ENCODE measurements at regions not wholly inside any gene's neighbourhood (a gene's known extent, or its start where the extent isn't known, plus 50 kb on each side); places are given as distances from the start of the nearest gene placed in this dataset.

DNA sequence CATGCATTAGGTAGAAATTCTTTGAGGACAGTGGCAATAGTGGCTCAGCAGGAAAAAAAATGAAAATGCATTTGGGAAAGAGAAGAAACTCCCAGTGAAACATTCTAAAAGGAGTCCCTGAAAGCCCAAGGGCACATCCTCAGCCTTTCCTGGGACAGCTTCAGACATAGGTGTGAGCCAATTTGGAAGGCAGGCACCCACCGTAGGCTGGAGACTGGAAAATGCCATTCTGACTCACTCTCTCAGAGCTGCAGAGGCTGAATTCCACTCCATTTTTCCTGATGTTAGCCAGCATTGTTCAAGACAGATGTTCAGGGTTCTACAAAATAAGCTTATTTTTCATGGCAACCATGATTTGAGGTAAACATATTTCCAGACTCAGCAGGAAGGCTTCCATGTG, 379.0 kb upstream of the FZD8 start:
- Histone ChIP-seq H3K4me1 (no peaks in the 10 kb centered on the region), H3K9me3 (no peaks in the 10 kb centered on the region), H3K27ac (no peak overlapping the region), H3K4me3 (no peak overlapping the region), H3K27me3 (no peaks in the 10 kb centered on the region), H3K36me3 (no peaks in the 10 kb centered on the region)
- DNase-seq, result no peak
- ATAC-seq, result no peak
- intact Hi-C loops (cut with DNase I), result no loop called here
- WGBS, 2 donors, result 0% methylated on average over 1 of the region's 1 CpG
- TF ChIP-seq, protein P1, sequence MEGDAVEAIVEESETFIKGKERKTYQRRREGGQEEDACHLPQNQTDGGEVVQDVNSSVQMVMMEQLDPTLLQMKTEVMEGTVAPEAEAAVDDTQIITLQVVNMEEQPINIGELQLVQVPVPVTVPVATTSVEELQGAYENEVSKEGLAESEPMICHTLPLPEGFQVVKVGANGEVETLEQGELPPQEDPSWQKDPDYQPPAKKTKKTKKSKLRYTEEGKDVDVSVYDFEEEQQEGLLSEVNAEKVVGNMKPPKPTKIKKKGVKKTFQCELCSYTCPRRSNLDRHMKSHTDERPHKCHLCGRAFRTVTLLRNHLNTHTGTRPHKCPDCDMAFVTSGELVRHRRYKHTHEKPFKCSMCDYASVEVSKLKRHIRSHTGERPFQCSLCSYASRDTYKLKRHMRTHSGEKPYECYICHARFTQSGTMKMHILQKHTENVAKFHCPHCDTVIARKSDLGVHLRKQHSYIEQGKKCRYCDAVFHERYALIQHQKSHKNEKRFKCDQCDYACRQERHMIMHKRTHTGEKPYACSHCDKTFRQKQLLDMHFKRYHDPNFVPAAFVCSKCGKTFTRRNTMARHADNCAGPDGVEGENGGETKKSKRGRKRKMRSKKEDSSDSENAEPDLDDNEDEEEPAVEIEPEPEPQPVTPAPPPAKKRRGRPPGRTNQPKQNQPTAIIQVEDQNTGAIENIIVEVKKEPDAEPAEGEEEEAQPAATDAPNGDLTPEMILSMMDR (IDR thresholded peaks at IDR 0.05), result no peak

DNA sequence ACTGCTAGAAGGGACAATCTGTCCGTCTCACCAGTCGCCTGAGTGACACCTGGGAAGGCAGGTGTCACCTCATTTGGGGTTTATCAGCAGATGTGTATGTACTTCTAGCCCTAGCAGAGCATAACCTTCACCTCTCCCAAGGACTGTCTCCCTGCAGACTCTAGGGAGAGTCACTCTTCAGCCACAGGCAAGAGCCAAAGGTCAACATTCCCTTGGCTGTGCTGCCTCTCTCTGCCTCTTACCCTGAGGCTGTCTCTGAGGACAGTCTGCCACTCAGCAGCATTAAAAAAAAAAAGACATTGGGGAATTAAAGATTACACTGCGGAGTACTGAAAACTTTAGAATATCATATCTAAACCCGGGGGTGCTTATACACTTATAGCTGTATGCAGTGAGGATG, 377.7 kb upstream of the FZD8 start:
- Histone ChIP-seq H3K9me3 (no peaks in the 10 kb centered on the region), H3K36me3 (no peaks in the 10 kb centered on the region), H3K4me1 (no peaks in the 10 kb centered on the region), H3K27me3 (no peaks in the 10 kb centered on the region), H3K4me3 (no peak overlapping the region), H3K27ac (no peak overlapping the region)
- DNase-seq (no peak), ATAC-seq (no peak)
- intact Hi-C loops (cut with DNase I), result no loop called here
- 91% methylated on average over 4 of the region's 4 CpGs for WGBS, 2 donors
- TF ChIP-seq, protein P1 (IDR thresholded peaks at IDR 0.05), result no peak

DNA sequence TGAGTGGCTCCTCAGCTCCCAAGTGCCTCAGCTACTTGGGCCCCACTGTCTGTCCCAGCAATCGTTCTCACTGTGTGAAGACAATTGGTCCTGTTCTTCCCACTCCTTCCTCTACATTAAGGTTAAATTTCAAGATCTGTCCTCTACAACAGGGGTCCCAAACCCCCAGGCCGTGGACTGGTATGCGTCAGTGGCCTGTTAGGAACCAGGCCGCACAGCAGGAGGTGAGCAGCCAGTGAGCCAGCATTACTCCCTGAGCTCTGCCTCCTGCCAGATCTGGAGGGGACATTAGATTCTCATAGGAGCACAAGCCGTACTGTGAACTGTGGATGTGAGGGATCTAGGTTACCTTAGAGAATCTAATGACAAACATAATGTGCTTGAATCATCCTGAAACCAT, 376.9 kb upstream of the FZD8 start:
- intact Hi-C loops (cut with DNase I), result no loop called here
- no peaks in the 10 kb centered on the region for H3K36me3 ChIP-seq
- H3K4me3 ChIP-seq, result no peak overlapping the region
- peaks cover 0 to 6% (median 0%) of the 10 kb centered on the region in 9 donors for H3K4me1 ChIP-seq
- WGBS, 2 donors, result 94 to 95% methylated on average over 5 of the region's 5 CpGs
- no peak overlapping the region for H3K27ac ChIP-seq
- ATAC-seq (no peak), DNase-seq (no peak)
- no peaks in the 10 kb centered on the region for H3K27me3 ChIP-seq
- TF ChIP-seq, protein P1 (IDR thresholded peaks at IDR 0.05), result no peak
- no peaks in the 10 kb centered on the region for H3K9me3 ChIP-seq

DNA sequence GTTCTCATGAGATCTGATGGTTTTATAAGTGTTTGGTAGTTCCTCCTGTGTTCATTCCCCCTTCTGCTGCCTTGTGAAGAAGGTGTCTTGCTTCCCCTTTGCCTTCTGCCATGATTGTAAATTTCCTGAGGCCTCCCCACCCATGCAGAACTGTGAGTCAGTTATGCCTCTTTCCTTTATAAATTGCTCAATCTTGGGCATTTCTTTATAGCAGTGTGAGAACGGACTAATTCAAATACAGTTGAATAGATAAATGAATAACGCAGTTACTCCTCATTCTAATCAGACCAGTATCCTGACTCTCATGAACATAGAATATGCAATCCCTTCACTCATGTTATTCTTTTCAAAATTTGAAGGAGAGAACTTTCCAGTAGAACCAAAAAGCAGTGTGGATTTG, 375.0 kb upstream of the FZD8 start:
- 96 to 99% methylated on average over 2 of the region's 2 CpGs for WGBS, 2 donors
- no peak for ATAC-seq
- peaks cover 0 to 7% (median 0%) of the 10 kb centered on the region in 9 donors for H3K4me1 ChIP-seq
- no peak overlapping the region for H3K4me3 ChIP-seq
- intact Hi-C loops (cut with DNase I), result no loop called here
- H3K36me3 ChIP-seq, result no peaks in the 10 kb centered on the region
- TF ChIP-seq, protein P1 (IDR thresholded peaks at IDR 0.05), result no peak
- no peak for DNase-seq
- no peaks in the 10 kb centered on the region for H3K9me3 ChIP-seq
- no peaks in the 10 kb centered on the region for H3K27me3 ChIP-seq
- no peak overlapping the region for H3K27ac ChIP-seq

DNA sequence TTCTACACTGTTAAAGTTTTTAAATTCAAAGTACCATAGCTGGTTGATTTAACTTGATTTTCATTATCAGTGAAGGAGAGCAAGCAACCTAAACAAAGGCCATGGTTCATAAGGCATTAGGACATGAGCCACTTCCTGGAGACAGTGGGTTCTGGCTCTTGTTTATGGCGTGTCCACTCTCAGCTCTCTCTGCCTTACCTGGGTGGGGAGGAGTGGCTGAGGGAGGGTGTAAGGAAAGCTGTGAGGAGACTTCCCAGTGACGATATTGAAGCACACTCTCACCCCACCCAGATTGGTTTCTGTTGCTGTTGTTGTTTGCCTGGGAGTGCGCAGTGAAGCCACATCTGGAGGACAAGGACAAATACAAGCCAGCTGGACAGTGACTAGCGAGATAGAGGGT, 365.3 kb upstream of the FZD8 start:
- Histone ChIP-seq H3K9me3 (peaks cover 0 to 1% (median 0%) of the 10 kb centered on the region in 11 donors), H3K4me3 (no peak overlapping the region), H3K36me3 (no peaks in the 10 kb centered on the region), H3K27me3 (no peaks in the 10 kb centered on the region), H3K4me1 (peaks cover 0 to 4% (median 0%) of the 10 kb centered on the region in 9 donors), H3K27ac (no peak overlapping the region)
- intact Hi-C loops (cut with DNase I), result no loop called here
- no peak for DNase-seq
- no peak for ATAC-seq
- 94 to 97% methylated on average over 4 of the region's 4 CpGs for WGBS, 2 donors
- TF ChIP-seq, protein P1 (IDR thresholded peaks at IDR 0.05), result no peak

Data from heart right ventricle (tissue), 16 donors.